ENCODE measurements at regions not wholly inside any gene's neighbourhood (a gene's known extent, or its start where the extent isn't known, plus 50 kb on each side); places are given as distances from the start of the nearest gene placed in this dataset.

DNA sequence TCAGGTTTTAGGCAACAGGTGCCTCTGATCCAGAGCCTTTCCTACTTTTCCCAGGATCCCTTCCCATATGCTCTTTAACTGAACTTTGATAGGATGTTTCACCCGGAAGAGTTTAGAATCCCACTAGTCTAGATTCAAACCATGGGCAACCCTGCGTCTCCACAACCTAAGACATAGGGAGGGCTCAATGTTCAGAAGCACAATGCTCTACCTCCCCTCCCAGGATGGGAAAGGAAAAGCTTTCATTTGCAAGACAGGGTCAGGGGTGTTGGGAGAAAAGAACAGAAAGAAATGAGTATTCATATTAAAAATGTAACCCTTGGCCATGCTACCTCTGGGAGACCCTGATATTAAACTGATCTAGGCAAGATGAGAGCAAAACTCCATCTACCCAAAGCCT is 230.4 kb downstream of the MREG start:
- no peak for DNase-seq (ENCODE audit: low spot score)
- in situ Hi-C loops (cut with HindIII; ENCODE audit: low sequenced_read_pairs): no loop called here

DNA sequence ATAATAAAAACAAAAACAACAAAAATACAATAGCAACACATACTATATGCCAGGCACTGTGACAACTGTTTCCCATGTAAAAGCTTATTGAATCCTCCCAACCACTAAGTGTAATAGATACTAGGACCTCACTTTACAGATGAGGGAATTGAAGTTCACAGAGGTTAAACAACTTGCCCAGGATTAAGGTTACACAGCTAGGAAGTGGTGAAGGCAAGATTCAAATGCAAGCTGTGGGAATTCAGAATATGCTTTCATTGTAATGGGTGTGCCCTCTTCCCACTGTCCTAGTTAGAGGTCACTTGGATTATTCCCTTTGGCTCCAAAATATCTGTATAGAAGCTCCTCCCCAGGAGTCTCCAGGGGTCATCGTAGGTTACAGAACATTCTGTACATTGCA is 231.1 kb downstream of the MREG start:
- in situ Hi-C loops (cut with HindIII; ENCODE audit: low sequenced_read_pairs): no loop called here
- no peak for DNase-seq (ENCODE audit: low spot score)

DNA sequence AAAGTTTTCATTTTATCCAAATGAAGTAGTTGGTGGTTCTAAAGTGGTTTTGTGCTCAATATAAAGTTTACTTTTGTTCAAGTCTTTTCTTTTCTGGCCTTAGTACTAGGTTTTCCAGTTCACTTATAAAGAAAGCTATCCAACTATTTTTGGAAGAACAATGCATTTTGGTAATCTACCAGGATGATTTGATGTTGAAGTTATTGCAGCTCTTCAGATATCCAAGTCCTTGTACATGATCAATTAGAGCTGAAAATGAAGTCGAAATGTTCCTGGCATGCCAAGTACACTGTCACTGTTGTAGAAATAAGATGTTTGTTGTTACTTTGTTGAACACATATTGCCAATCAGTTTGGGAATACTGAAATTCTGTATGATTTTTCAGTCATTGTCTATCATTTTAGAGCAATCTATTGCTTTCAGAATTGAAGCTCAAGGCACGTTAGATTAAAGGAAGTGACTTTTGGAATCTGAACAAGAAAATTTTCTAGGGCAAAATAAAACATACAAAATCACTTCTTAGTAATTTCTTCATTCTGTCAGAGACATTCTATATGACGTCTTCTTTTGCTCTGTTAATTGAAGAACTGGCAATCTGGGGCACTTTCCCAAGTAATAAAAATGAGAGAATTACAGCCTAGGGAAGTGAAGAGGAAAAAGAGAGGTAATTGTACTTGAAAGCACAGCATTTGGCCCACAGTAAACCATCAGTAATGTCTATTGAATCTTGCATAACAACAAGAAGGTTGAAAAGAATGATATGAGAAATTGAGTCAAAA is 232.3 kb downstream of the MREG start:
- DNase-seq (ENCODE audit: low spot score): no peak
- in situ Hi-C loops (cut with HindIII; ENCODE audit: low sequenced_read_pairs): no loop called here

DNA sequence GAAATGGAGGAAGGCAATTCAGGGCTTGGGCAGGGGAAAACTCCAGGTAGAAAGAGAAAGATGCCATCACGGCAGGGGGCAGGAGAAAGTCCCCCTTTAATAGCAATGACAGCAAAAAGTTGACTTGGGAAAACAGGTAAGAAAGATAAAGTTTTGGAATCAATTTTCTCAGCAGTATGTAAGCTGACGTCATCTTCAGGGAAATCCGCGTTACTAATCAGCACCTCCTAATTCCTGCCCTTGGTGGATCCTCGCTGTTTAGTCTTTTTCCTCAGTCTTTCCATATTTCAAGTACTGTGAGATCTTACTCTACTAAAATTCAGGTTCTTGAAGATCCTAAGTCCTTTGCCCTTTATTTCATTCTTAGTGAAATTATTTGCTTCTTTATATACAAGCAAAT is 233.0 kb downstream of the MREG start:
- DNase-seq (ENCODE audit: low spot score): no peak
- in situ Hi-C loops (cut with HindIII; ENCODE audit: low sequenced_read_pairs): no loop called here

DNA sequence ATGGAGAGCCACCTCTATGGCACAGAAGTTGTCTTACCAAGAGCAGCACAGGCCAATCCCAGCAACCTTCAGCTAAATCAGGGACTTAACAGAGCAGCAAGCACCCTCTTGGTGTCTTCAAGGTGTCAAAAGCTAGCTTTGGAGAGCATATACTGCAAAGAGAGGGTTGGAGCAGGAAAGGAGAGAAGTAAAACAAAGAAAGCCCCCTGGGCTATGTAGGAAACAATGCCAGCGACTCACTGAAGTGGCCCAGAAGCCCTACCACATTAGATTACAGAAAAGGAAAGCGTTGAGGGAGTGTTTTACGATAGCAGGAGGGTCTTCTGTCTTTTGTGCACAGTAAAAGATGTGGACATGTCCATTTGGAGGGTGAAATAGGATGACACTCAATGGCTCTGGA is 233.4 kb downstream of the MREG start:
- DNase-seq (ENCODE audit: low spot score): no peak
- in situ Hi-C loops (cut with HindIII; ENCODE audit: low sequenced_read_pairs): no loop called here

DNA sequence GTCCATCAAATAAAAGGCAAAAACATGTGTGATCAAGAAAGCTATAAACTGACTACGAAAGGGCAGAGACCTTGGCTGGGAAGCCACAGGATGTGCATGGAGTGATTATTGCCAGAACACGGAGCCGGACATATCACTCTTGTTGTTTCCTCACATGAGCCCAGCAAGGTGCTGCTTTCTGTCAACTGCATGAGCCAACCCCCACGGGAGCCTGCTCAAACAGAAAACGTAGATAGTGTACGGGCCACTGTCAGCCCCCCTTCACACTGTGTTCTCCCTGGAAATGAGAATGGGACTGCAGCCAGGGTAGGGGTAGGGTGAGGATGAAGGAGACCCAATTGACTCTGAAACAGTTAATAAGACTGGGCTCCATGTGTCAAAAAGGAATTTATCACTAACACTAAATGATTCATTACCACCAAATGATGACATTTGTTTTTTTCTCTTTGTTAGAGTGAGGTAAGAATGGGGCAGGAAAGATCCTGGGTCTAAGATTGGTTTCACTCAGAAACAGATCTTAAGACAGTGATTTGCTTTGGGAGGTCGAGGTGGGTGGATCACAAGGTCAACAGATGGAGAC is 235.8 kb downstream of the MREG start:
- in situ Hi-C loops (cut with HindIII; ENCODE audit: low sequenced_read_pairs): no loop called here
- DNase-seq (ENCODE audit: low spot score): no peak

DNA sequence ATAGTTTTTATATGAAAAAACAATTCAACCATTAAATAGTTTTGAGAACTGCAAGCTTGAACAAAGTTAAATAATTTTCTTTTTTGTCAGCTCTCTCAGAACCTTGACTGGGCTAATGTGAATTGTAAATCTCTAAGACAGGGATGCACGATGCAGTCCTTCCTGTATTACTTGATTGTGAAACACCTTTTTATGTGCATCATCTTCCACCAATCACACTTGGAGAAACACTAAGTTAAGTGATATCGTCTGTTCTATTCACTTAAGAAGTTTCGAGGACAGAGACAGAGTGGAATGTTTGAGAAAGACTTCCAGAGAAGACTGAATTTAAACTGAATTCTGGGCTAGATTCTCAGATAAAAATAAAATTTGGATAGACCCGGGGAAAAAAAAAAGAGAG is 238.2 kb downstream of the MREG start:
- in situ Hi-C loops (cut with HindIII; ENCODE audit: low sequenced_read_pairs): no loop called here

DNA sequence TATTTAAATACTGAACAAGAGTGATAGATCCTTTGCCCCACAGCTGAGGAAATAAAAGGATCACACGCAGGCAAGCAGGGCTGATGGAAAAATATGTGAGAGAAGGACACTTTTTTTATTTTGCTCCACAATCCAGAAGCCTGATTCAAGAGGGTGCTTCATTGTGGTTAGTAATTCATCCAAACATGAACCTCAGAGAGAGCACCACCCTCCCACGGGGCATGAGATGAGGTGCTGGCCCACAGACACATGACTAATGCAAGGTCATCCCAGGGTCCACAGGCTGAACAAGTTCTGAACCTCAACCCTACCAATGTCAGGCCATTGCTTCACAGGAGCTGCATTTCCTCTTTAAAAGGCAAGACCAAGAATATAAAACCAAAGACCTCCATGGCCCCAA is 239.6 kb downstream of the MREG start:
- DNase-seq (ENCODE audit: low spot score): no peak
- in situ Hi-C loops (cut with HindIII; ENCODE audit: low sequenced_read_pairs): no loop called here

More for the DNA sequence above, 238.2 kb downstream of the MREG start:
- no peak for DNase-seq (ENCODE audit: low spot score)

DNA sequence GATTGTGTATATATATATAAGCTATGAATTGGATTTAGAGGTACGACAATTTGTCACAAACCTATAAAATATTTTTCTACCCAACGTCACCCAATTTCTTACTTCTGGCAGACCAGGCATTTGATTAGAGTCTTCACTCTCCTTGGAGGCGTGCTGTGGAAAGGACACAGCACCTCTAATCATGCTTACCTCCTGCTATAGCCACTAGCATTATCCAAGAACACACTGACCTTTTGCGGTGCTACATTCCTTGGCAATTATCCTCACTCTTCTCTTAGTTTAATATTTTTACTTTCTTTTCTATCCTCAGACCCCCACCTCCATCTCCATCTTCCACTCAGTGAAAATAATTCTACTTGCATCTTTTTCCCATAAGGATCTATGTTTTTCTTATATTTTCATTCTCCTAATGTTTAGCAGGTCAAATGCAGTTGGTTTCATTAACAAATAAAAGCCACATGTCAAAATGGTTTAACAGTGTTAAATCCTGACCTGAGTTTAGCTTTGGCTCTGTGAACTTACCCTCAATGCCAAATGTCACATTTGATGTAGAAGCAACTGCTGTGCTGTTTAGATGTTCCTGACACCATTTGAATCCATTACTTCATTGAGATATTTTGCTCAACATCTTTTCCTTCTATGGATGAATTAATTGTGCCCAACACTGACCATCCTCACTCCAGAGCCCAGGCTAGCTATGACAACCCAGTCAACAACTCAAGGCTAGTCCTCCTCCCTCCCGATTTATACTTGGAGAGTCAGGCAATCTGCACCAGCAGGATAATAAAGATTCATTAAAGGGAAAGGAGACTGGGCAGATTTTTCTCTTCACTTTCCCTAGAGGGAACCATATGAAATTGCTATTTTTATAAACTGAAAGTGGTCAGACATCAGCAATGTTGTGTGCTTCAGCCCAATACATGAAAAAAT is 240.5 kb downstream of the MREG start:
- in situ Hi-C loops (cut with HindIII; ENCODE audit: low sequenced_read_pairs): no loop called here

DNA sequence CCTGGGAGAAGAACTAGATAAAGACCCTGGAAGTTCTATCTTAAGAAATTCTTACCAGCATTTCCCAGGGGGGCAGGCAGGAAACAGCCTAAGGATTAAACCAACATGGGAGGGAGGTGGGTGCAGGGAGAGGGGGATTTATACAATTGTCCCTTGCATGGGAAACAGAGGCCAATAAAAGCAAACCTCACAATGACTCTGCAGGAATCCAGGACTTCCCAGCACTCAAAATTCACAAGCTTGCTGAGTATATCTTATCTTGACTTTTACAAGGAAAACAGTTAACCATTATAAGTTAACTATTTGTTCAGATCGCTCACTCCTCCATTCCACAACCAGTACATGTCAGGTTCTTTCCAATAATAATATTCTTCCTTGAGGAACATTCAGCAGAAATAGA is 241.3 kb downstream of the MREG start:
- DNase-seq (ENCODE audit: low spot score): no peak
- in situ Hi-C loops (cut with HindIII; ENCODE audit: low sequenced_read_pairs): no loop called here

More for the DNA sequence above, 240.5 kb downstream of the MREG start:
- no peak for DNase-seq (ENCODE audit: low spot score)

DNA sequence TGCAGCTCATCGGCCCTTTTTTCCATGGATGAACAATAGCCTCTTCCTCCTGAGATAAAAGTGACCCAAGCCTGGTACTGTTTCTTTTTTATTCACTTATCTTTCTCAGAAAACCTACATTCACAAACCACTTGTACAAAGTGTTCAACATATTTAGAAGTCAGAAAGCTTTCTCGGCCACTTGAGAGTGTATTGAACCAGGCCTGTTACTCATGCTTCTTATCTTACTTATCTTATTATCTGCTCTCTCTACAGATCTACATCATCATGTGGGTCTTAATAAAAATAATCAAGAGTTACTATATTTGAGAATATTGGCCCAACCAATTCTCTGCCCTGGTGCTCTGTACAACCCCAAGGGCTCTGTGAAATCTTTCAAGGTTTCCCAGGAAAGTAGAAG is 242.1 kb downstream of the MREG start:
- in situ Hi-C loops (cut with HindIII; ENCODE audit: low sequenced_read_pairs): no loop called here
- DNase-seq (ENCODE audit: low spot score): no peak

DNA sequence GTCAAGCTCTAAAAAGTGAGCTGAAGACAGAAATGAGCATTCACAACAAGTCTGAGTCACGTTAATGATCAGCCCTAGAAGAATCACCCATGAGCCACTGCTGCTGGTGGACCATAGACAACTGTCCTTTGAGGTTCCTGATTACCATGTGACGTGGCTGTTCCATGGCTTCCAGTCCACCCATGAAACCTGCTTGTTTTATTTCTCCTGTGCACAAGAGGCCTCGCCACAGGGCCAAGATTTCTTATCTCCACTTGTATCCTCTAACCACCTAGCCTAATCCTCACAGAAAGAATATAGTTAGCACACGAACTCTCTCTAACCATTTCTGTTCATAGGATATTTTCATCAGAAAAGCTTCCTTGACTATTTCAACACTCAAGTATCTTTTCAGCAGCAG is 242.7 kb downstream of the MREG start:
- DNase-seq (ENCODE audit: low spot score): no peak
- in situ Hi-C loops (cut with HindIII; ENCODE audit: low sequenced_read_pairs): no loop called here

DNA sequence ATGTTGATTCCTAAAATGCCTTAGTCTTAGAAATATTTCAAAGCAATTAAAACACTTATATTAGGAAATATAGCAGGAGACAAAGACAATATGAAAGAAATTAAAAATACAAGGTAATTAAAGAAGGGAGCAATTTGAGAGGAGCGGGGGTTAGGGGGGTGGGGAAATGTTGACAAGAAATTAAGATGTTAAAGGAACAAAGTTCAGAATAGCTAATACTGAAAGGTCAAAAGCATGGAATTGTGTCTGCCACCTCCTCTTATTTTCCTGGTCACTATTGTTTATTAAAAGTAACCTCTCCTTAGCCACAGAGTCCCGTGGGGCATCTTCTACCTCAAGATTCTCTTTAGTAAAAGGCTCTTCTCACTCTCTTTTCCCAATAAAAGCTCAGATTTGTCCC is 244.1 kb downstream of the MREG start:
- no peak for DNase-seq (ENCODE audit: low spot score)
- in situ Hi-C loops (cut with HindIII; ENCODE audit: low sequenced_read_pairs): no loop called here

DNA sequence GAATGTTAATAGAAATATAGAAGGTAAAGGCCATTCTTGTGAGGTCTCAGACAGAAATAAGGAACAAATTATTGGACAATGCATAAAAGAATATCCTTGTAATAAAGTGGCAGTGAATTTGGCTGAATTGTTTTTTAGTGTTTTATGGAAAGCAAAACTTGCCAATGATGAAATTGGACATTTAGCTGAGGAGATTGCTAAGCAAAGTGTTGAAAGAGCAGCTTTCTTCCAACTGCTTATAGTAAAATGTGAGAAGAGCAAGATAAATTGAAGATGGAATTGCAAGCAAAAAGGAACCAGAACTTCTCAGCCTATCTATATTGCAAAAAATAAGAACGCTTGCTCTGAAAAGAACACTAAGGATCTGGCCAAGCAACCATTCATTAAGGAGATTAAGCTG is 245.7 kb downstream of the MREG start:
- in situ Hi-C loops (cut with HindIII; ENCODE audit: low sequenced_read_pairs): no loop called here

DNA sequence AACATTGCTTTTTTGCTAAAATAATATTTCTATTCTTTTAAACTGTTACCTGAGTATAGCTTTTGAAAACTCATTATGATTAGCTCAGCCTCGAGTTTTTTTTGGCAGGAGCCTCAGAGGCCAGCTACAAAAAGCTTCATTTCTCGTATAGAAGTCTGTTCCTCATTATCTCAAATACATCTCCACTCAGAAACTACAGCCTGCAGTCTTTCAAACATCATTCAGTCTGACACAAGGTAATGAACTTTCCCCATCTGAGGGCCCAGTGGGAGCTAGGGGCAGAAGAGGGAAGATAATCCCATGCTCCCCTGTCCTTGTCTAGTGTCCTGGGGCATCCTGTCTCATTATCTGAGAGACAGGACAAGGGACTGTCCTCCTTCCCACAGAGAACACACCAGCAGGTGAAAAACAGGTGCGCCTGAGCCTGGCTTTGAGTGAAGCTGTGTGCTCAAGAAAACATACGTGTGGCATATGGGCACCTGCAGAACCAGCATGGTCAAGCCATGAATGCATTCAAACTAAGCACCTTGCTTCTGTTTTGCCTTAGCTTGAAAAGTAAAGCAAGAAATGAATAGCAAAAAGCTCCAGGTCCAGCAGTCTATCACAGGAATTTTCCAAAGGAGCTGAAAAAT is 247.5 kb downstream of the MREG start:
- in situ Hi-C loops (cut with HindIII; ENCODE audit: low sequenced_read_pairs): no loop called here
- DNase-seq (ENCODE audit: low spot score): no peak

More for the DNA sequence above, 245.7 kb downstream of the MREG start:
- DNase-seq (ENCODE audit: low spot score): no peak

DNA sequence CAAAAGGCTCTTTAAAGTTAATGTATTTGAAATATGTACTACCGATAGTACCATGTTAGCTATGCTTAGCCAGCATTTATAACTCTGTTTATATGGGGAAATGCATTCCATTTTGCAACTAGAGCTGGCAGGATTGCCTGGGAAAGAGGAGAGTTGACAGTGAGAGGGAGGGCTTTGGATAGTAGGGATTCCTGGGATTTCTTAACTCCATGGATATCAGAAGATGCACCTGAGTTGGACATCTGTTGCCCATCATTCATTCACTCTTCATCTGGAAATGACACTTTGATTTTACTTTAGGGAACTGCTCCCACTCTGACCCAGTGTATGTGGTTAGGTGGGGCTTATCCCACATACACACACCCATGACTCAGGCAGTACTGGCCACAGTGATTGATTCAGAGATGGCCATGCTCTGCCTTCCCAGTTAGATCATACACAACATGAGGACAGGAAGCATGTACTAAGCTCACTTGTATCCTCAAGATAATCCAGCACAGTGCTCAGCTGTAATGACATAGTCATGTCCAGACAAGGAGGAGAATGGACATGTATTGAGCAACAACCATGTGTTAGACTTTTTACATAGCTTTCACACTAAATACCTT is 248.8 kb downstream of the MREG start:
- in situ Hi-C loops (cut with HindIII; ENCODE audit: low sequenced_read_pairs): no loop called here
- no peak for DNase-seq (ENCODE audit: low spot score)

DNA sequence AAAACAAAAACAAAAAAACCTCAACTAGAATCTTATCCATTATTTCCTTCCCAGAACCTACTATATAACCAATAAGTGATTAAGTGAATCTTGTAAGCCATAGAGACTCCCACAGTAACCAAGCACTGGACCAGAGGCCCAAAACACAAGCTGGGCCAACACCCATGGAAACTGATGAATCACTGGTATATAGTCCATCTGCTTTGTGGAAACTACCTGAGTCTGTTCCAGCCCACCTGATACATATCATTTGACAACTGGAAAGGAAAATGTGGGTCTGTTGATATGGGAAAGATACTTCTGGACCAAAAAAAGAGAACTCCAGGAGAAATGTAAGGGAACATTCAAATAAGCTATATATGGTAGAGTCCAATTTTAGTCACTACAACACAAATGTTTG is 252.8 kb downstream of the MREG start:
- in situ Hi-C loops (cut with HindIII; ENCODE audit: low sequenced_read_pairs): no loop called here
- DNase-seq (ENCODE audit: low spot score): no peak

DNA sequence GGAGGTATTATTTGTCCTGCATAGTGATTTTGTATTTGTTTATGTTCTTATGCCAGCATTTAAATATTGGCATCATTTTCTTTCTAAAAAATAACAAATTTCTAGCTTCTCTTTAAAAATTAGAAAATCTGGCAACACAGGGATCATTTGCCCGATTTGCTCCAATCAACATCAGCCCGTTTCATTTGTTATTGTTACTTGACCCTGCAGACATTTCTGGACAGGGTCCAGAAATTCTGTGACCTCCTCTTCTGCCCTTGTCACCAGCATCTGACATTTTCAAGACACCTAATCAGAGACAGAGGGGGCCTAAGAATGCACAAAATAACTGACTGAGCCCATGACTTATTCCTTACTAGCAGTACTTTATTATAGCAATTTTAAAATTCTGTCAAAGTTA is 253.3 kb downstream of the MREG start:
- no peak for DNase-seq (ENCODE audit: low spot score)
- in situ Hi-C loops (cut with HindIII; ENCODE audit: low sequenced_read_pairs): no loop called here

DNA sequence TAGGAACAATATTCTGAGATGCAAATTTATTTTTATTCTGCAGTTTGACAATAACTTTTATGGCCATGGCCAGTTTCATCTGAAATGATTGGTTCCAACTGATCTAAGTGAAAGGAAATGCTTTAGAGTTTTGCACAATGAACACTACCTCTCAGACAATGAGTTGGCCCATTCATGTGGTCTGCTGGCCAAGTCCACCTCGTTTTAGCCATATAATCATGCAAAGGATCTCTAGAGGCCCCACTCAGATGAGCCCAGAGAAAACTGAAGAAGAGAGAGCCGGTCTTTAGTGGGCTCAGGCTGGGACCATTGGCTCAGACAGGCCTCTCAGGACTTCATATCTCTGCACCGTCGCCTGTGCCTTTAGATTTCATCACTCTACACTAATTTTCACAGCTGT is 254.7 kb downstream of the MREG start:
- in situ Hi-C loops (cut with HindIII; ENCODE audit: low sequenced_read_pairs): no loop called here
- no peak for DNase-seq (ENCODE audit: low spot score)

Measured in G401 (cell line).